K562 (cell line): ENCODE measurements at regions not wholly inside any gene's neighbourhood (a gene's known extent, or its start where the extent isn't known, plus 50 kb on each side); places are given as distances from the start of the nearest gene placed in this dataset. TPM values are rescaled to one million over a fixed set of nuclear protein-coding genes. Genes with fewer than 3 reads are reported as not detected.

Source experiments
- small RNA-seq: library from RNA; depleted of rRNA; stranded (forward); fragments of <200 nt; gene quantifications from one replicate; pipeline ENCODE3, GENCODE V24; 2014

Small RNA genes in the stretch of these regions (small RNA-seq; reads per million reads assigned to genes)
- gene RF00019 (not detected), gene RF00284 (6.8 reads per million, percentile 94 among the genes with 10 or more reads in this experiment), gene RPL41P5 (not detected)
